Hematopoietic multipotent progenitor cell treated with erythropoietin and hydrocortisone succinate and interleukin-3 and kit ligand, for 4 days (in vitro differentiated cells): ENCODE measurements at regions not wholly inside any gene's neighbourhood (a gene's known extent, or its start where the extent isn't known, plus 50 kb on each side); places are given as distances from the start of the nearest gene placed in this dataset.

Experiments used
- DNase-seq: peaks from one replicate; pipeline ENCODE4 v3.0.0-alpha.2; 2015

- no peak for DNase-seq
Observed at GRCh38 chr9:105828171-105828570, 133.8 kb downstream of the TMEM38B start.

- DNase-seq: no peak
Observed at GRCh38 chr9:105828596-105829213, 134.4 kb downstream of the TMEM38B start.

GRCh38 chr9:105830461-105830860, 136.1 kb downstream of the TMEM38B start:
- no peak for DNase-seq

GRCh38 chr9:105832096-105832710, 137.9 kb downstream of the TMEM38B start:
- no peak for DNase-seq

- no peak for DNase-seq
Observed at GRCh38 chr9:105833271-105833975, 139.1 kb downstream of the TMEM38B start.

GRCh38 chr9:105834404-105834803, 140.1 kb downstream of the TMEM38B start:
- no peak for DNase-seq

- no peak for DNase-seq
Observed at GRCh38 chr9:105835721-105836120, 141.4 kb downstream of the TMEM38B start.

GRCh38 chr9:105836936-105837660, 142.8 kb downstream of the TMEM38B start:
- no peak for DNase-seq

- DNase-seq: no peak
Observed at GRCh38 chr9:105841562-105841961, 147.2 kb downstream of the TMEM38B start.

GRCh38 chr9:105842023-105842644, 147.8 kb downstream of the TMEM38B start:
- peak; percentile 76 for DNase-seq

GRCh38 chr9:105846825-105847224, 152.5 kb downstream of the TMEM38B start:
- no peak for DNase-seq

GRCh38 chr9:105850852-105851500, 156.6 kb downstream of the TMEM38B start:
- DNase-seq: peak; percentile 41

GRCh38 chr9:105854026-105854782, 159.9 kb downstream of the TMEM38B start:
- no peak for DNase-seq

- no peak for DNase-seq
Observed at GRCh38 chr9:105854783-105855724, 160.7 kb downstream of the TMEM38B start.

- no peak for DNase-seq
Observed at GRCh38 chr9:105855987-105856386, 161.6 kb downstream of the TMEM38B start.

- peak; percentile 31 for DNase-seq
Observed at GRCh38 chr9:105858006-105858690, 163.8 kb downstream of the TMEM38B start.

- no peak for DNase-seq
Observed at GRCh38 chr9:105858877-105859276, 164.5 kb downstream of the TMEM38B start.

GRCh38 chr9:105859428-105860091, 165.2 kb downstream of the TMEM38B start:
- no peak for DNase-seq

GRCh38 chr9:105860516-105860915, 166.2 kb downstream of the TMEM38B start:
- DNase-seq: no peak
